Thoracic aorta (tissue), 2 donors: ENCODE measurements at regions not wholly inside any gene's neighbourhood (a gene's known extent, or its start where the extent isn't known, plus 50 kb on each side); places are given as distances from the start of the nearest gene placed in this dataset.

Source experiments
- ATAC-seq: fragments of 150-250 bp; one replicate; pipeline ENCODE4 v1.8.0; 2017; ENCODE audit warnings: low read depth; ENCODE audit not compliant: insufficient number of reproducible peaks, low FRiP score
- DNase-seq: peaks from one replicate; pipeline ENCODE4 v3.0.0-alpha.2; 2020; ENCODE audit warnings: low spot score
- H3K27ac ChIP-seq, 2 donors: fragments of 200-600 bp; sonication (generic); 1 replicate in 1 of 2; 2 replicates in 1 of 2; pipeline ENCODE4 v1.5.1; 2016; ENCODE audit warnings: mild to moderate bottlenecking in 2 of 2, moderate library complexity in 2 of 2
- H3K27me3 ChIP-seq: fragments of 200-600 bp; sonication (generic); replicated peaks from 2 replicates; pipeline ENCODE4 v1.6.0; 2016; ENCODE audit warnings: mild to moderate bottlenecking; ENCODE audit not compliant: insufficient read depth
- H3K36me3 ChIP-seq: fragments of 200-600 bp; sonication (generic); one replicate; pipeline ENCODE4 v1.5.1; 2016
- H3K4me1 ChIP-seq, 2 donors: fragments of 200-600 bp; sonication (generic); 1 replicate in 1 of 2; 2 replicates in 1 of 2; pipeline versions ENCODE4 v1.5.1 to v1.6.0; 2016; ENCODE audit warnings: low read depth in 2 of 2, mild to moderate bottlenecking in 1 of 2; ENCODE audit not compliant: control insufficient read depth in 1 of 2
- H3K4me3 ChIP-seq: fragments of 200-600 bp; sonication (generic); 2 replicates; pipeline ENCODE4 v1.5.1; 2016; ENCODE audit warnings: mild to moderate bottlenecking
- H3K9me3 ChIP-seq: fragments of 200-600 bp; sonication (generic); 2 replicates; pipeline ENCODE4 v1.5.1; 2016
- TF ChIP-seq, protein P1 (sequence below): fragments of 200-600 bp; sonication (generic); IDR thresholded peaks from one replicate; pipeline ENCODE4 v1.5.1; 2019; ENCODE audit warnings: antibody characterized with exemption

- Histone ChIP-seq H3K4me3 (no peak overlapping the region), H3K27me3 (no peaks in the 10 kb centered on the region), H3K36me3 (no peaks in the 10 kb centered on the region), H3K4me1 (peaks cover 3 to 10% of the 10 kb centered on the region in 2 donors), H3K27ac (no peak overlapping the region), H3K9me3 (no peaks in the 10 kb centered on the region)
- TF ChIP-seq, protein P1, sequence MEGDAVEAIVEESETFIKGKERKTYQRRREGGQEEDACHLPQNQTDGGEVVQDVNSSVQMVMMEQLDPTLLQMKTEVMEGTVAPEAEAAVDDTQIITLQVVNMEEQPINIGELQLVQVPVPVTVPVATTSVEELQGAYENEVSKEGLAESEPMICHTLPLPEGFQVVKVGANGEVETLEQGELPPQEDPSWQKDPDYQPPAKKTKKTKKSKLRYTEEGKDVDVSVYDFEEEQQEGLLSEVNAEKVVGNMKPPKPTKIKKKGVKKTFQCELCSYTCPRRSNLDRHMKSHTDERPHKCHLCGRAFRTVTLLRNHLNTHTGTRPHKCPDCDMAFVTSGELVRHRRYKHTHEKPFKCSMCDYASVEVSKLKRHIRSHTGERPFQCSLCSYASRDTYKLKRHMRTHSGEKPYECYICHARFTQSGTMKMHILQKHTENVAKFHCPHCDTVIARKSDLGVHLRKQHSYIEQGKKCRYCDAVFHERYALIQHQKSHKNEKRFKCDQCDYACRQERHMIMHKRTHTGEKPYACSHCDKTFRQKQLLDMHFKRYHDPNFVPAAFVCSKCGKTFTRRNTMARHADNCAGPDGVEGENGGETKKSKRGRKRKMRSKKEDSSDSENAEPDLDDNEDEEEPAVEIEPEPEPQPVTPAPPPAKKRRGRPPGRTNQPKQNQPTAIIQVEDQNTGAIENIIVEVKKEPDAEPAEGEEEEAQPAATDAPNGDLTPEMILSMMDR: no peak
- ATAC-seq (no peak), DNase-seq (no peak)
Observed at GRCh38 chr12:30820406-30820946, 65.7 kb upstream of the CAPRIN2 start.

DNA sequence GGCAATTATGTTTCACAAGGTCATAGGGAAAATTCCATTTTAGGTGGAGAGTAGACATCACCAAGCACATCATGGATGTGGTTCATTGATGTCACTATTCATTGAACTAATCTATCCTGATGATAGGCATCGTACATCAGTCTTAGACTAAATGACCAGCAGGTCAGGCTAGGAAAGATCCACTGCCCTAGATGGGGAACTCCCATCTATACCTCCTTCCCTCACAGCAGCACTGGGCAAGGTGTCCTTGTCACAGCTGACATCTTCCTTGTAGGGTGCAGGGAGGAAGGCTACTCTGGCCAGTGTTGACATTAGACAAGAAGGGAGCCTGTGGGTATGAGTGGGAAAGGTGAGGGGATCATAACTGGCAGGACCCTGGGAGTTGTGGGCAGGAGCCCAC lies 63.8 kb upstream of the CAPRIN2 start:
- H3K27ac ChIP-seq: no peak overlapping the region
- H3K4me1 ChIP-seq: peaks cover 3 to 10% of the 10 kb centered on the region in 2 donors
- TF ChIP-seq, protein P1: no peak
- no peak for DNase-seq
- H3K4me3 ChIP-seq: no peak overlapping the region
- H3K36me3 ChIP-seq: no peaks in the 10 kb centered on the region
- no peak for ATAC-seq
- H3K27me3 ChIP-seq: no peaks in the 10 kb centered on the region
- H3K9me3 ChIP-seq: no peaks in the 10 kb centered on the region

DNA sequence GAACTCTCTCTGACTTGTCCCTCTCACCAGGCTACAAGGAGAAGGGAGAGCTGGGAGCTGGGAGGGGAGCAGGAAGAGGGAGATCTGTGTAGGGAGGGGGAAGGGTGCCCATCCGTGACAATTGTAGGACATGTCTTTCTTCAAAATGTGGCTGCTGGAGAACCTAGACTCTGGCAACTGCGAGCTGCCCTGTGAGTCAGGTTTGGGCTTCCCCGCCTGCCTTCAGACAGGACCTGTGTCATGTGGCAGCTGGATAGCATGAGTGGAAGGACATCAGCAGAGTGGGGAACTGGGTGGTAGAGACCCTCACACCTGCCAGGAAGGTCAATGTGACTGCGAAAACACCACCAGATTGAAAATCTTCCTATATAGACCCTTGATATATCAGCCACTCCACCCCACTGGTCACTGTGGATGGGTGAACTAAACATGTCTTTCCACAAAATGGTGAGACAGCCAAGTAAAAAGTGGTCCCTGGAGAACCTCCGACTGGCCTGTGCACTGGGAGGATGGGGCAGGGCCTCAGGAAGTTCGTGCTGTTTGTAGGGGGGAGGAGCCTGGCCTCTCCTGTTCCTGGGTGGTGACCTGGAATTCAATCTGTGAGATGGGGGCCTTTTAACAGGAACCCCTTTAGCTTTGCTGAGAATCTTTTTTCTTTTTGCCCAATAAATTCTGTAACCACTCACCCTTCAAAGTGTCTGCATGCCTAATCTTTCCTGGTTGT lies 62.2 kb upstream of the CAPRIN2 start:
- Histone ChIP-seq H3K36me3 (no peaks in the 10 kb centered on the region), H3K9me3 (no peaks in the 10 kb centered on the region), H3K4me3 (no peak overlapping the region), H3K4me1 (peaks cover 0 to 2% of the 10 kb centered on the region in 2 donors), H3K27me3 (no peaks in the 10 kb centered on the region), H3K27ac (no peak overlapping the region)
- DNase-seq (no peak), ATAC-seq (no peak)
- TF ChIP-seq, protein P1: no peak

GRCh38 chr12:30814295-30814655 lies 59.5 kb upstream of the CAPRIN2 start:
- no peak overlapping the region for H3K4me3 ChIP-seq
- no peak overlapping the region for H3K27ac ChIP-seq
- DNase-seq: no peak
- H3K36me3 ChIP-seq: no peaks in the 10 kb centered on the region
- TF ChIP-seq, protein P1: no peak
- H3K4me1 ChIP-seq: no peaks in the 10 kb centered on the region
- H3K27me3 ChIP-seq: no peaks in the 10 kb centered on the region
- H3K9me3 ChIP-seq: no peaks in the 10 kb centered on the region
- no peak for ATAC-seq

DNA sequence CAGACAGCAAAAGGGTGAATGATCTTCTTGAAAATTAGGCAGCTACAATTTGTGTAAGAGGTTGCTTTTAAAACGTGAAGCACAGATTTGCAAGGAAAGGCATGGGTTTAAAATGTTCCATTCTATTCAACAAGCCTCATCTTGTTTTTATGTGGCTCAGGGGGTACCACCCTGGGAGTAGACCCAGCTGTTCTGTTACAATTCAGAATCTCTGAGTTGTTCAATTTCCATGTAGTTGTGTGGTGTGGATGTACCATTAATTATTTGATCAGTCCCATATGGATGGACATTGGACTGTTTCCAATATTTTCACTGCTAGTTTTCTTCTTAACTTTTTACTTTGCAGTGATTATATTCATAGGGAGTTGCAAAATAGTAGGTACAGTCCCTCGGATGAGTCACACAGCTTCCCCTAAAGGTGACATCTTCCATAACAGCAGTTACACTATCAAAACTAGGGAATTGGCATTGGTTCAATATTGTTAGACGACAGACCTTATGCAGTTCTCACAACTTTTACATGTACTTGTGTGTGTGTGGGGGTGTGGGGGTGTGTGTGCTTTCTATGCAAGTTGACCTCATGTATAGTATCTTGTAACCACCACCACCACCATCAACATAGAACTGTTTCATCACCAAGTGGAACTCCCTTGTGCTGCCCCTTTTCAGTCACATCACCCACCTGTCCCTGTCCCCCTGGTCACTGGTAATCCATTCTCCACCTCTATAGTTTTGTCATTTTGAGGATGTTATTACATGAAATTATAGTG lies 59.0 kb upstream of the CAPRIN2 start:
- Histone ChIP-seq H3K36me3 (no peaks in the 10 kb centered on the region), H3K27ac (no peak overlapping the region), H3K4me1 (no peaks in the 10 kb centered on the region), H3K27me3 (no peaks in the 10 kb centered on the region), H3K4me3 (no peak overlapping the region), H3K9me3 (no peaks in the 10 kb centered on the region)
- ATAC-seq (no peak), DNase-seq (no peak)
- TF ChIP-seq, protein P1: no peak
